ENCODE measurements at regions not wholly inside any gene's neighbourhood (a gene's known extent, or its start where the extent isn't known, plus 50 kb on each side); places are given as distances from the start of the nearest gene placed in this dataset.

DNA sequence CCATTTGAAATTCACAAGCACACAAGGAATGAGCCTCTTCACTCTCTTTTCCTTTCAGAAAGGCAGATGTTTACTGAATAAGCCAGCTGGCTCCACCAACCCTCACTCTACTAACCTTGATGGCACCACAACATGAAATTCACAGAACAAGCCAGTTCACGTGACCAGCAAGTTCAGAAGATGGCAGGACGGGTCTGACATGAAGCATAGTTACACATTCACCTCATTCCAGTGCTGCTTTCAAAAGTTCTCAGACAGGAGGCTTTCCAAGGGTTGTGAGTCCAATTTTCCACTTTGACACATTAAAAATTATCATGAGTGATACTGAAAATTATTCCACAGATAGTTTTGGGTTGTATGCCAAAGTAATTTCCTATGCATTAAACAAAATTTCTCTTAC, 74.2 kb upstream of the MBOAT2 start:
- DNase-seq: no peak

DNA sequence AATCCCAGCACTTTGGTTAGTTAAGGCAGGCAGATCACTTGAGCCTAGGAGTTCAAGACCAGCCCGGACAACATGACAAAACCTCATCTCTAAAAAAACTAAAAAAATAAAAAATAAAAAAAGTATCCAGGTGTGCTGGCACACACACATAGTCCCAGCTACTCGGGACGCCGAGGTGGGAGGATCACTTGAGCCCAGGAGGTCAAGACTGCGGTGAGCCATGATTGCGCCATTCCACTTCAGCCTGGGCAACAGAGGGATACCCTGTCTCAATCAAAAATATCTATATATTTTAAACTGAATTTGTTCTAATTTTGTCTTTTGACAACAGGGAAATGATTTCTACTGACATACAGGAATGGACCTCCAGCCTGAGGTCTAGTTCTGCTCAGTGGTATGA, 73.3 kb upstream of the MBOAT2 start:
- no peak for DNase-seq

DNA sequence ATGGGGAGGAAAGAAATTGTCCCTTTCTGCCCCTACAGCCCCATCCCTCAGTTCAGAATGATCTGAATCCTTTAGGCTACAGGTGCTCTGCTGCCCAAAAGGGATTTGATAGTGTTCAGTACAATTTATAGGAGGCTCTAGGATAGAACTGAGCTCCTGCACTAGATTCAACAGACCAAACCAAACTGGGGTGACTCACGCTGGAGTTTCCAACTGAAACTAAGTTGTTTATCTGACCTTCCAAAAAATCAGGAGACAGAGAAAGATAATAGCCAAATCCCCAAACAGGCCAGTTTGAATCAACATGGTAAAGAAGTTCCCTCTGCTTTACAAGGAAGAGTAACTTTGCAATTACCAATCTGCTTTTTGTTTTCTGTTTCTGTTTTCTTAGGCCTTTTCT, 72.7 kb upstream of the MBOAT2 start:
- DNase-seq: no peak

DNA sequence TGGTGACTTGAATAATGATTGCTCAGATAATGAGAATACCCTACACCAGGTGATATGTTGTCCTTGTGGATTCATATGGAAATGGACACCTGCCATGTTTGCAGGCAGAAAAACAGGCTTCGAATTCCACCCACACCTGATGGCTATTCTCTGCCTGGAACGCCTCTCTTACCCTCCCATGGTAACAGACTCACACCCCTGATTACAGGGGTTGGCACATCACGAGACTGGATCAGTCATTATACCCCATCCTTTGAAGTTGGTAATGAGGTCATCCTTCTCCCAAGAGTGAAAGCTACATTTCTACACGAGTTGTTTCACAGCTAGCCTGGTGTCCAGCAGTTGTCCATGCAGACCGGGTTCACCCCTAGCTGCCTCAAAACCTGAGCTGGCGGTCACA, 71.4 kb upstream of the MBOAT2 start:
- no peak for DNase-seq

DNA sequence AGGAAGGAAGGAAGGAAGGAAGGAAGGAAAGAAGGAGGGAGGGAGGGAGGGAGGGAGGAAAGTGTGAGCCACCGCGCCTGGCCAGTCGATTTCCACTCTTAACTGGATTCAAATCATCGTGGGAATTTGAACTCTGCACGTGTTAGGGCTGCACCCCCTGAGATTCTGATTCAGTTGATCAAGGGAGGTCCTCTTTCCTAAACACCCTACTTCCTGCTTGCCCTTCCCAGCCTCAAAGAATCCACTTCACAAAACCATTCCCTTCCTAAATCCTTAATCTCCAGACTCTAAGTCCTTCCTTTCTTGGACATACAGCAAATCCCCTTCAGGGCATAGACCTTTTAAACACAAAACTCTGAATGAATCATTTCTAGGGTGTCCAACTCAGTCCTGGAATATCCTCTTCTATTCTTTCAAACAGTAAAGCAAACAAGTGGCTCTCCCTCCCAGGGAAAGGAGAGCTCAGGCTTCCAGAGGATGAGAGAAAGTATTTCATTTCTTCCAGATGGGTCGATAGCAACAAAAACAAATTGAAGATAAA, 68.2 kb upstream of the MBOAT2 start:
- no peak for DNase-seq

DNA sequence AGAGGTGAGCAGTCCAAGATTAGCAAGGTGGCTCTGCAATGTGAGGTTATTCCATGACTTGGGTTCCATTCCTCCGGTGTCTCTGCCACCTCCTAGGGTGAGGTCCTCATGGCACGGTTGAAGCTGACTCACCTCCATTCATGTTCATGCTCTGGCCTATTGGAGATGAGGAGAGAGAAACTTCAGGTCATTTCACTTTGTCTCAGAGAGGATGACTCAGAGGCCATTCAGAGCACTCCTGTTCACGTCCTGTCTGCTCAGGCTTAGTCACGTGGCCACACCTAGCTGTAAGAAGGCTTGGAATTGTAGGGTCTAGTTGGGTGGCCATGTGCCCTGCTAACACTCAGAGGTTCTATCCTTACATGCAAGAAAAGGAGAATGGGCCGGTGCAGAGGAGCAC, 67.5 kb upstream of the MBOAT2 start:
- DNase-seq: no peak

DNA sequence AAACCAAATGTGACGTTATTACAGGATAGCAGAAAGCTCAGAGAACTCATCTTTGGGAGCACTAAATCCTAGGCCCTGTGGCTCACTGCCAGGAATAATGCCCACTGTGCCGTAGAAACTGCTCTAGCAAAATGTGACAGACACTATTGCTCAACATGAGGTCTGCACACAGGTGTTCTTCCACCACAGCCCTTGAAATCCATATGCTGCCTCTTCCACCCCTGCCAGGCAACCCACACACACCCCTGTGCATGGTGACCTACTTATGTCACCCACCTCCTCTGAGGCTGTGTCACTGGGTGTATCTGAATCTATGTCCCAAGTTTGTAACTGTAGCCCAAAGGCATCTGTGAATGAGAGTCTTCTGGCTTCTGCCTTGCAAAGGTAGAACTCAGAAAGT, 66.1 kb upstream of the MBOAT2 start:
- DNase-seq: no peak

DNA sequence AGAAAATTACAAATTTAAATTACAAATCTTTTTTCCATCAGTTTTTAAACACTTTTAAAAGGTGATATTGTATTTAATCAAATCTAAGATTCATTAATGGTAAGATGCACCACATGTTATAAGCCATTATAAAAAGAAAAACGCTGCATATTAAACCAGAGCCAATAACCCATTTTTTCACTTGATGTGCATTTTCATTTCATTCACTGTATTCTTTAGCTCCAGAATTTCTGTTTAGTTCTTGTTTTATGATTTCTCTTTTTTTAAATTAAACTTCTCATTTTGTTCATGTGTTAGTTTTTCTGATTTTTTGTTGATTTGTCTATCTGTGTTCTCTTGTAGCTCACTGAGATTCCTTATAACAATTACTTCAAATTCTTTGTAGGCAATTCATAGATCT, 62.4 kb upstream of the MBOAT2 start:
- no peak for DNase-seq

DNA sequence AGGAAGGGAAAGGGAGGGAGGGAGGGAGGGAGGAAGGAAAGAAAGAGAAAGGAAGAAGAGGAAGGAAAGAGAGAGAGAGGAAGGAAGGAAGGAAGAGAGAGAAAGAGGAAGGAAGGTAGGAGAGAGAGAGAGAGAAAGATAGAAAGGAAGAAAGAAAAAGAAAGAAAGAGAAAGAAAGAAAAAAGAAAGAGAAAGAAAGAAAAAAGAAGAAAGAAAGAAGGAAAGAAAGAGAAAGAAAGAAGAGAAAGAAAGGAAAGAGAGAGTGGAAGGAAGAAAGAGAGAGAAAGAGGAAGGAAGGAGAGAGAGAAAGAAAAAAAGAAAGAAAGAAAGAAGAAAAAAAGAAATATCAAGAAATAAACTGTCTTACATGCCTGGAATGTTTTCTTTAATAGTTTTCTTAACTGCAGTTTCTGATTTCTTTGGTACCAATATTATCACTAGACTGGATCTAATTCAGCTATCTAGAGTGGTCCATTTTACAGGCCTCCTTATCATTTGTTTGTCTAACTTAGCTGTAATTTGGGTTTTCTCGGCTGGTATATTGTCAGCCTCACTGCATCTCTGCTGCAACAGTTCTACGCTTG, 59.6 kb upstream of the MBOAT2 start:
- DNase-seq: no peak

DNA sequence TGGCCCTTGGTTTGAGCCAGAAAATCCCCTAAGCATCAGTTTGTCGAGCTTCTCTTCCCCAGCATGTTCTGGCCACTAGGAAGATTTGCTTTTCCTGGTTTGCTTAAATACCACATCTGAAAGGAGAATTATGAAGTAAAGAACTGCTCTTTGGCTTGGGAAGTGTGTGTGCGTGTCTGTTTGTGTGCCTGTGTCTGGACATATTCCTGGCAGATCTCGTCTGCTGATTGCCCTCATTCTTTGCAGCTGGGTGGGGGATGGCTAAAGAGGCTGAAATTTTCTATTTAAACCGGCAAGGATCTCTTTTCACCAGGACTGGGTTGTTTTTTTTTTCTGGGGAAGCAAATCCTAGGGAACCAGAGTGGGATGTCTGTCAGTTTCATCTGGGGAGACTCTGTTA, 57.3 kb upstream of the MBOAT2 start:
- DNase-seq: no peak

DNA sequence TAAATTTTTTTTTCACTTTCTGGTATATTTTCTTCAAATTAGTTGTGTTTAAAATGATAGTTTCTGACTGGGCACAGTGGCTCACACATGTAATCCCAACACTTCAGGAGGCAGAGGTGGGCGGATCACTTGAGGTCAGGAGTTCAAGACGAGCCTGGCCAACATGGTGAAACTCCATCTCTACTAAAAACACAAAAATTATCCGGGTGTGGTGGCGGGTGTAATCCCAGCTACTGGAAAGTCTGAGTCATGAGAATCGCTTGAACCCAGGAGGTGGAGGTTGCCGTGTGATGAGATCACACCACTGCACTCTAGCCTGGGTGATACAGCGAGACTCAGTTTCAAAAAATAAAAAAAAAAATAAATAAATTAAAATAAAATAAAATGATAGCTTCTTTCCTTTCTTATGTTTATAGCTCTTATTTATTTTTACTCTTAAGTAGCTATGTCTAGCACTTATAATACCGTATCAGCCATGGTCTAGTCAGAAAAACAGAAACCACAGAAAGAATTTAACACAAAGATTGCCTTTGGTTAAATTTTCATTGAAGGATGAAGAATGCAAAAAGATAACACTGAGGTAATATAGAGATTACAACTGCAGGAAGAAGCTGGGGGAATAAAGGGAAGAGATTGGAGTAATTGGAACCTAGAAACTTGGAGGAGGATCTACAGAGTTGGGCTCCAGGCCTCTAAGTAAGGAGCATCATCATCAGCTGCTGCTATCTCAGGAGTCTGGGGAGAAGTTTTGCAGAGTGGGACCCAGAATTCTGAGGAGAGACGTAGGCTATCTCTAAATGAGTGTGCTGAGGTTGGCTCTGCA, 54.7 kb upstream of the MBOAT2 start:
- no peak for DNase-seq

DNA sequence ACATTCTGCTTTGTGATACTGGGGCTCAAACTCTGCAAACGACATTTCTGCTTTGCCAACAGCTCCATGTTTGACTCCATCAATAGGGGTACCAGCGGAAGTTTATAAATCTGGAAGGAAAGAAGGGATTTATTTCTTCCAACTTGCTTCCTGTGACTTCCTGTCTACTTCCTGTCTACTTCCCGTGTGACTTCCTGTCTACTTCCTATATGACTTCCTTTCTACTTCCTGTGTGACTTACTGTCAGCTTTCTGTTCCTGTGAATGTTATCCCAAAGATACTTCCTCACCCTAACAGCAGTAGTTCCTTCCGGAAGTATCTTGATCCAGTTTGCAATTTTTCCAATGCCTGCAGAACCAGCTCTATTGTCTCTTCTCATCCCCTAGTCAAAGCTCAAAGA, 52.0 kb upstream of the MBOAT2 start:
- DNase-seq: no peak

DNA sequence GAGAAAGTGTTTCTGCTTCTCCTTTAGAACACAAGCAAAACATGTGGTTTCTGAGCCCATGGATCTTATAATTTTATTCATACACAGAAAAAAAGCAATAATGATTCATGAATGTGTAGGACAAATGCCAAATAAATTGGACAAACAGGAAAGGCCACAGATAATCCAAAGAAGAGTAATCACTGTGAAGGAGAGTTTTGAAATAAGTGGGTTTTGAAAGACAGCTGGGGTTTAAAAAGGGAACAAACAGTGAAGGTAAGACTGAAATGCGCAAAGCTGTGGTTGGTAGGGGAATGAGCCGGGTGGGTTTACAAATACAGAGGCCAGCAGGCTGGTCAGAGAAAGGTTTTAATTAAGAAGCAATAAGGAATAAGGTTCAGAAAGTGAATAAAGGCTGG, 50.0 kb upstream of the MBOAT2 start:
- DNase-seq: no peak
